HG03280 (cell line): ENCODE measurements at regions not wholly inside any gene's neighbourhood (a gene's known extent, or its start where the extent isn't known, plus 50 kb on each side); places are given as distances from the start of the nearest gene placed in this dataset.
"Not testable (repeated sequence)": the region's sequence is repeated elsewhere in the genome, so short reads cannot be mapped to it uniquely, and the experiment has no call there.

ENCODE experiments used
- ATAC-seq: cut with Tn5 transposase; IDR thresholded peaks from one replicate; pipeline ENCODE4 v1.9.1; 2021; ENCODE audit warnings: mild to moderate bottlenecking, moderate library complexity; ENCODE audit not compliant: unreplicated experiment

- ATAC-seq: not testable (repeated sequence)
Measured at GRCh38 chr11:90422787-90423186, 199.9 kb upstream of the CHORDC1 start.

- no peak for ATAC-seq
Measured at GRCh38 chr11:90414221-90414620, 191.4 kb upstream of the CHORDC1 start.

GRCh38 chr11:90407350-90407749 lies 184.5 kb upstream of the CHORDC1 start:
- ATAC-seq: no peak

GRCh38 chr11:90392692-90393091 lies 169.8 kb upstream of the CHORDC1 start:
- ATAC-seq: no peak

GRCh38 chr11:90391756-90392155 lies 168.9 kb upstream of the CHORDC1 start:
- ATAC-seq: no peak

- ATAC-seq: no peak
Measured at GRCh38 chr11:90380206-90380605, 157.4 kb upstream of the CHORDC1 start.

- no peak for ATAC-seq
Measured at GRCh38 chr11:90373971-90374370, 151.1 kb upstream of the CHORDC1 start.

- ATAC-seq: no peak
Measured at GRCh38 chr11:90364527-90364926, 141.7 kb upstream of the CHORDC1 start.

- no peak for ATAC-seq
Measured at GRCh38 chr11:90363739-90364138, 140.9 kb upstream of the CHORDC1 start.

- ATAC-seq: no peak
Measured at GRCh38 chr11:90355200-90355599, 132.4 kb upstream of the CHORDC1 start.

GRCh38 chr11:90349731-90350130 lies 126.9 kb upstream of the CHORDC1 start:
- no peak for ATAC-seq

- ATAC-seq: no peak
Measured at GRCh38 chr11:90344546-90344945, 121.7 kb upstream of the CHORDC1 start.

GRCh38 chr11:90343673-90344072 lies 120.8 kb upstream of the CHORDC1 start:
- no peak for ATAC-seq

GRCh38 chr11:90341986-90342385 lies 119.1 kb upstream of the CHORDC1 start:
- no peak for ATAC-seq

- ATAC-seq: no peak
Measured at GRCh38 chr11:90332415-90332814, 109.6 kb upstream of the CHORDC1 start.

- no peak for ATAC-seq
Measured at GRCh38 chr11:90330632-90331031, 107.8 kb upstream of the CHORDC1 start.

- ATAC-seq: no peak
Measured at GRCh38 chr11:90329043-90329442, 106.2 kb upstream of the CHORDC1 start.

GRCh38 chr11:90326647-90327046 lies 103.8 kb upstream of the CHORDC1 start:
- ATAC-seq: no peak

- ATAC-seq: no peak
Measured at GRCh38 chr11:90323289-90323688, 100.4 kb upstream of the CHORDC1 start.

- ATAC-seq: no peak
Measured at GRCh38 chr11:90321018-90321417, 98.2 kb upstream of the CHORDC1 start.

GRCh38 chr11:90318651-90319050 lies 95.8 kb upstream of the CHORDC1 start:
- ATAC-seq: no peak

GRCh38 chr11:90310210-90310609 lies 87.4 kb upstream of the CHORDC1 start:
- no peak for ATAC-seq

GRCh38 chr11:90309693-90310092 lies 86.8 kb upstream of the CHORDC1 start:
- ATAC-seq: no peak

GRCh38 chr11:90294526-90294925 lies 71.7 kb upstream of the CHORDC1 start:
- no peak for ATAC-seq
